ENCODE measurements at regions not wholly inside any gene's neighbourhood (a gene's known extent, or its start where the extent isn't known, plus 50 kb on each side); places are given as distances from the start of the nearest gene placed in this dataset.

DNA sequence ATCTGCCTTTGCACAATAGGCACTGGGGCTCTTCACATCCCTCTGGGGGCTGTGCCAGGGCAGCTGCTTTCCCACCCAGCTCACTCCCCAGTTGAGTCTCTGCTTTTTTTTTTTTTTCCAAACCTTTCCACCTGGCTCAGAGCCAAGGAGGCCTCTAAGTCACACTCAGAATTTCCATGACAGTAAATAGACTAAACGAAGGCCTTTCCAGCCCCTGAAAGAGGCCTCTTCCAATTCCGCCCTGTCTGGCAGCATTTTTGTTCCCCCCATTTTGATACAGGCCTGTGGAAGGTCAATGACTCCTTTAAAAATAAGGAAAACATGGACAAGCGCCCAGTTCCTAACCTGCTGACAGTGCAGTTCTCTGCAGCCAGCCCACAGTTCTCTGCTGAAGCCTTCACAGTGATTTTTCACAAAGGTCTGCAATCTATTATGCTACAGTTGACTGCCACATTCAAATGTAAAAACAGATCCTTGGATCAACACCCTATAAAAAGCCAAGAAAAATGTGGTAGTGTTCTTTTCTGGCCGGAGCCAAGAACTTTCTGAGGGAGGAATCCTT is 107.5 kb upstream of the SESN3 start:
- TF ChIP-seq, protein P1, sequence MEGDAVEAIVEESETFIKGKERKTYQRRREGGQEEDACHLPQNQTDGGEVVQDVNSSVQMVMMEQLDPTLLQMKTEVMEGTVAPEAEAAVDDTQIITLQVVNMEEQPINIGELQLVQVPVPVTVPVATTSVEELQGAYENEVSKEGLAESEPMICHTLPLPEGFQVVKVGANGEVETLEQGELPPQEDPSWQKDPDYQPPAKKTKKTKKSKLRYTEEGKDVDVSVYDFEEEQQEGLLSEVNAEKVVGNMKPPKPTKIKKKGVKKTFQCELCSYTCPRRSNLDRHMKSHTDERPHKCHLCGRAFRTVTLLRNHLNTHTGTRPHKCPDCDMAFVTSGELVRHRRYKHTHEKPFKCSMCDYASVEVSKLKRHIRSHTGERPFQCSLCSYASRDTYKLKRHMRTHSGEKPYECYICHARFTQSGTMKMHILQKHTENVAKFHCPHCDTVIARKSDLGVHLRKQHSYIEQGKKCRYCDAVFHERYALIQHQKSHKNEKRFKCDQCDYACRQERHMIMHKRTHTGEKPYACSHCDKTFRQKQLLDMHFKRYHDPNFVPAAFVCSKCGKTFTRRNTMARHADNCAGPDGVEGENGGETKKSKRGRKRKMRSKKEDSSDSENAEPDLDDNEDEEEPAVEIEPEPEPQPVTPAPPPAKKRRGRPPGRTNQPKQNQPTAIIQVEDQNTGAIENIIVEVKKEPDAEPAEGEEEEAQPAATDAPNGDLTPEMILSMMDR (IDR thresholded peaks at IDR 0.05) = no peak
- TF ChIP-seq ELF1 (IDR thresholded peaks at IDR 0.05) (no peak), CHD2 (IDR thresholded peaks at IDR 0.05; ENCODE audit: low read length, partially characterized antibody) (no peak), ZBTB33 (IDR thresholded peaks at IDR 0.05; ENCODE audit: borderline replicate concordance, low read depth) (no peak)
